ENCODE measurements at regions not wholly inside any gene's neighbourhood (a gene's known extent, or its start where the extent isn't known, plus 50 kb on each side); places are given as distances from the start of the nearest gene placed in this dataset.
"Not testable (repeated sequence)": the region's sequence is repeated elsewhere in the genome, so short reads cannot be mapped to it uniquely, and the experiment has no call there.

DNA sequence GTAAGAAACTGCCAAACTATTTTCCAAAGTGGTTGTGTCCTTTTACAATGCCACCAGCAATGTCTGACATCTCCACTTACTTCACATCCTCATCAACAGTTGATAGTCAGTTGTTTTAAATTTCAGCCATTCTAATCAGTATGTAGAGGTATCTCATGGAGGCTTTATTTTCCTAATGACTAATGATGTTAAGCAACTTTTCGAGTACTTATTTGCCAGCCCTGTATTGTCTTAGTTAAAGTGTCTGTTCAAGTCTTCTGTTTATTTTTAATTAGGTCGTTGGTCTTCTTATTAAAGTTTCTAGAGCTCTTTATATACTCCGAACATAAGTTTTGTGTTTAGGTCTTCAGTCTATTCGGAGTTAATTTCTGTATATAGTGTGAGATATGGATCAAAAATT lies 54.9 kb upstream of the NBPF12 start:
- not testable (repeated sequence) for DNase-seq

DNA sequence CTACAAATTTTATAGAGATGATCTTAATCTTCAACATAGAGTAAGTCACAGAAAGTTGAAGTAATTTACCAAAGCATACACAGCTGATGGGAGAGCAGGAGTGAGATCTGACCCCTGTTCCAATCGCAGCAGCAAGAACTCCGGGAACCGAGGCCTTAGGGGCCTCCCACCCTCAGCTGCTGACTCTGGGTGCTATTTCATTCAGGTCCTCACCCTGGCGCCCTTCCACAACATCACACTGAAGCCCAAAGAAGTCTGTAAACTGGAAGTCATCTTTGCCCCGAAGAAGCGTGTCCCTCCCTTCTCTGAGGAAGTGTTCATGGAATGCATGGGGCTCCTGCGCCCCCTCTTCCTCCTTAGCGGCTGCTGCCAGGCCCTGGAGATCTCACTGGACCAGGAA lies 57.0 kb upstream of the NBPF12 start:
- DNase-seq, result not testable (repeated sequence)

DNA sequence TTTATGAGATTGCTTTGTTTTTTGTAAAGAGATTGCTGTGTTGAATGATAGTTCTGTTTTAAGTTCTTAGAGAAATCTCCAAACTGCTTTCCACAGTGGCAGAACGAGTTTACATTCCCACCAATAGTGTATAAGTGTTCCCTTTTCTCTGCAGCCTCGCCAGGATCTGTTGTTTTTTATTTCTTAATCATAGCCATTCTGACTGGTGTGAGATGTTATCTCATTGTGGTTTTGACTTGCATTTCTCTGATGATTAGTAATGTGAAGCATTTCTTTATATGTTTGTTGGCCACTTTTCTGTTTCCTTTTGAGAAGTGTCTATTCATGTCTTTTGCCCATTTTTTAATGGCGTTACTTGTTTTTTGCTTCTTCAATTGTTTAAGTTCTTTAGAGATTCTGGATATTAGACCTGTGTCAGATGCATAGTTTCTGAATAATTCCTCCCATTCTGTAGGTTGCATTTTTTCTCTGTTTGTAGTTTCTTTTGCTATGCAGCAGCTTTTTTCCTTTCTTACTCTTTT lies 74.3 kb upstream of the NBPF12 start:
- DNase-seq, result not testable (repeated sequence)

DNA sequence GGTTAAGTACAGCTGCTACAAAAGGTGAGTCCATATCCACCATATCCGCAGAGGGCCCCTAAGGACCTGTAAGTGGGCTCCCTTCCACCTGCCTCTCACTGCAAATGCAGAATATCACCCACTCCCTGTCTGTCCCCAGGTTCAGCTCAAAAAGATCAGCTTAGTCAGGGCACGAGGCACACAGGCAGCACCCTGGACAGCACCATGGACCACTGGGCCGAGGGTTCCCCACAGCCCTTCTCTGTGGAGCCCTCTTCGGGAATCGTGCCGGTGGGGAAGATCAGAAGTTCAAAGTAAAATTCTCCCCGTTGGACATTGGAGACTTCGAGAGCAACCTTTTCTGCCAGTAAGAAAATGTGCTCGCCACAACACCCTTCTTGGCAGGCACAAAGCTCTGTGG lies 85.0 kb upstream of the NBPF12 start:
- not testable (repeated sequence) for DNase-seq

DNA sequence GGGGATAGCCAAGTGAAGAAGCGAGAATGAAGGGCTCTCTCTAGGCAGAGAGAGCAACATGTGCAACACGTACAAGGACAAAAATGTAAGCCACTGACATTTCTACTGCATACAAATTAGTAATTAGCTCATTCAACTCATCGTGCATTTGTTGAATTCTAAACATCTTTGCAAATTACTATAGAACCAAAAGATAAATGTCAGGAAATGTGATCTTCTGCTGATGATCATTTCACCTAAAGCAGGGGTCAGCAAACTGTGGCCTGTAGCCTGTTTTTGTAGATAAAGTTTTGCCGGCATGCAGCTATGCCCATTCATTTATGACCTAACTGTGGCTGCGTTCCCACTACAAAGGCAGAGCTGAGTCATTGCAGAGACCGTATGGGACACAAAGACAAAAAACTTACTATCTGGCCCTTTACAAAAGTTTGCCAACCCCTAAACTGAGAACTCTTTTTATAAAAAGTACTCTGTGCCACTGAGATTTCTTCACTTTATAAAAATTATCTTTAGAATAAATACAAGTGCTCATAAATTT lies 87.7 kb upstream of the NBPF12 start:
- not testable (repeated sequence) for DNase-seq

DNA sequence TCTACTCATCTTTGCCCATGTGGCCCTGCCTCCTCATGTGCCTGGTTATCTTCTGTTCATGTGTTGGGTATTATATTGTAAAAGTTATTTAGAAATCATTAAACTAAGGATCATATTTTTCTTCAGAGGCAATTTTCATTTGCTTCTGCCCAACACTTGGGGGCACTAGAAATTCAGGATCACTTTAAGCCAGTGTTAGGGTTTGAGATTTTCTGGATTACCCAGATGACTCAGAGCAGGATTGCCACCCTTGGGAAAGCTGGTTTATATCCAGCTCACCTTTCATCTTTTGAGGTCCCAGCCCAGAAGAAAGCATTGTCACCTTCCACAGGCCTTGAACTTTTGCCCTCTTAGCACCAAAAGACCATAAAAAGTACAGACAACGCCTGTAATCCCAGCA lies 99.4 kb upstream of the NBPF12 start:
- DNase-seq, result not testable (repeated sequence)

DNA sequence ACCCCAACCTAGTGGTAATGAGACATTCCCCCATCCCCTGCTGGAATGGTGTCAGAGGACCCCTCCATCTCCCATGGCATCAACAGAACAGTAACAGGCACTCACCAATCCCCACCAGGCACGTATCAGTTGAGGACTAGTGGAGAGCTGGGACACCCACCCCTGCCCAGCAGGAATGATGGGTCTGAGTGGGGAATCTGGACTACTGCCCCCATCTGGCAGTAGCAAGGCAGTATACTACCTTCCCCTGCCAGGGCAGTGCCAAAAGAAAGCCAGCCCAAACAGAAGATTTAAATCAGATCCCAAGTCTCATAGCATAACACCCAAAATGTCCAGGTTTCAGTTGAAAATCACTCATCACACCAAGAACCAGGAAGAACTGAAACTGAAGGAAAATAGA lies 111.2 kb upstream of the NBPF12 start:
- DNase-seq, result not testable (repeated sequence)

DNA sequence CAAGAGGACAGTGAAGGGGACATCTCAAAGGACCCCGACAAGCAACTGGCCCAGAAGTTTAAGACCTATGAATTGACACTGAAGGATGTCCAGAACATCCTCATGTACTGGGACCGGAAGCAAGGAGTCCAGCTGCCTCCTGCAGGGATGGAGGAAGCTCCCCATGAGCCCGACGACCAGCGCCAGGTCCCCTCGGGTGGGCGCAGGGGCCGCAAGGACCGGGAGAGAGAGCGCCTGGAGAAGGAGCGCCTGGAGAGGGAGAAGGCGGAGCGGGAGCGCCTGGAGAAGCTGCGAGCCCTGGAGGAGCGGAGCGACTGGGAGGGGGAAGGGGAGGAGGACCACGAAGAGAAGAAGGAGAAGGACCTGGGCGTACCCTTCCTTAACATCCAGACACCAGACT lies 143.9 kb upstream of the NBPF12 start:
- peak; percentile 18 for DNase-seq

DNA sequence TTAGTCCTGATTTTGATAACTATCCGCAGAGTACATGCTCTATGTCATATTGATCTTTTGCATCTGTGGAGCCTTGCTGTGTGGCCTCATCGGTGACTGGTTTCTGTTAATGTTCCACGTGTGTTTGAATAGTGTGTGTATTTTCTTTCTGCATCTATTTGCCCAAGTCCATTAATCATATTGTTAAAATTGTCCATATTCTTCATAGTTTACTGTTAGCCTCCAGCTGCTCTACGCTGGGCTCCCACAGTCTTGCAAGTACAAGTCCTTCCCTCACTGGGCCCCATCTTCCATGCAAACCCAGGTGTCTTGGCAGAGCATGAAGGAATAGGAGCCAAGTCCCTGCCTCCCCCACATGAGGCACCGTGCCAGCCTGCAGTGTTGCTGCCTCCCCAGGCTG lies 145.4 kb upstream of the NBPF12 start:
- not testable (repeated sequence) for DNase-seq

DNA sequence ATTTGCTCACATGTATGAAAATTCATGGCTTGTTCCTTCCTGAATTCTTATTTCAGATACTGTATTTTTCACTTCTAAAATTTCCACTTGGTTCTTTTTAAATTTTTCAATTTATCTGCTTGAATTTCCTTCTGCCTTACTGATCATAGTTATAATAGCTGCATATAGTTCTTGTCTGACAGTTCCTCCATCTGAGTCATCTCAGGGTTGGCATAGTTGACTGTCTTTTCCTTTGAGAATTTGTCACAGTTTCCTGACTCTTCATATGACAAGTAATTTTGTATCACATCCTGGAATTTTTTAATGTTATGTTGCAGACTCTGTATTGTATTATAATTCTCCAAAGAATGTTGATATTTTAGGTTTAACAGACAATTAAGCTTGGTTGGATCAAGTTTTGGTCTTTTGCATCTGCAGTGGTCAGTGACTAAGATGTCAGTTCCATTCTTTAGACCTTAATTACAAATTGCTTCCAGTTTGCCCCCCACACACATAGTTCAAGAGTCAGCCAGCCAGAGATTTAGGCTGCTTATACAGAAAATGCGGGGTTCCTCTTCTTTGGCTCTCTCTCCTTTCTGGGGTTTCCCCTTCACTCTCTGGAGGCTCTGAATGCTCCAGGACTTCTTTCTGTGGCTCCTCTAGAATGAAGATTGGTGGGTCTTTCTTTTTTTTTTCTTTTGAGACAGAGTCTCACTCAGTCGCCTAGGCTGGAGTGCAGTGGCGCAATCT lies 153.7 kb upstream of the NBPF12 start:
- not testable (repeated sequence) for DNase-seq

DNA sequence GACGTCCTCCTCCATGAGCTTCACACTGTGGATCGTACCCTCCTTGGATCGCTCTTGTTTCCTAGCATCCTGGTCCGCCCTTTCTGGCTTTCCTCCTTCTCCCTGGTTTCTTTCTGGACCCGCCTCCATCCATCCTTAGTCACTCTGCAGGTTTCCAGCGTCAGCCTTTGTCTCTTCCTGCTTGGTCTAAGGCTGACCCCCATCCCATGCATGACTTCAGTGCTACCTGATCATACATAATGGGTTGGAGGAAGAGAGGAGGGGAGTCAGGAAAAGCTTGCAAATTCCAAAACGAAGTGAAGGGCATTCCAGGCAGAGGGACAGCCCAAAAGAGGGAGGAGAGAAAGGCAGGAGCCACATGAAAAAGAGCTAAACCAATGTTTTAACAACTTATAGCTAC lies 156.9 kb upstream of the NBPF12 start:
- not testable (repeated sequence) for DNase-seq

DNA sequence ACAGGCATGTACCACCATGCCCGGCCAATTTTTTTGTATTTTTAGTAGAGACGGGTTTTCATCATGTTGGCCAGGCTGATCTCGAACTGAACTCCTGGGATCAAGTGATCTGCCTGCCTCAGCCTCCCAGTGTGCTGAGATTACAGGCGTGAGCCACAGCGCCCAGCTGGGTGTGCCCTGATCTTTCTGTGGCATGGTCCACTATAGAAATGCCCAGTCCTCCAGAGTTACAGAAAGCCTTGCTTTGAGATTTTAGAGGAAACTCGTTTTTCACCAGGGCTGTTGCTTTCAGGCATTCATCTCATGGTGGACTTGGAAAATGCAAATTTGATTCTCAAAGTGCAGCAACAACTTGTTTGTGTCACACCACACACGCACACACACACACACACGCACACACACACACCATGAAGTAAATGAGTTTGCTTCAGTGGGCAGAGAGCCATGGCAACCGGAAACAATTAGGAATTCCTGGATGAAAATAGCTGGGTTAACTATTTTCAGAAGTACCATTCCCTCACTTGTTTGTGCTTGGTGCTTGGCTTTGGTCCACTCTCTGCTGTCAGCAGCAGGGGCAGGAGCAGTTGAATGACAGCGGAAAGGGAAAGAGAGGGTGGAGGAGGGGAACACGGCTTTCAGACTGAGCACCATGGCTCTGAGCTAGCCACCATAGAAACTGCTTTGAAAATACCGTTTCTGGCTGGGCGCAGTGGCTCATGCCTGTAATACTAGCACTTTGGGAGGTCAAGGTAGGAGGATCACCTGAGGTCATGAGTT lies 160.1 kb upstream of the NBPF12 start:
- not testable (repeated sequence) for DNase-seq

DNA sequence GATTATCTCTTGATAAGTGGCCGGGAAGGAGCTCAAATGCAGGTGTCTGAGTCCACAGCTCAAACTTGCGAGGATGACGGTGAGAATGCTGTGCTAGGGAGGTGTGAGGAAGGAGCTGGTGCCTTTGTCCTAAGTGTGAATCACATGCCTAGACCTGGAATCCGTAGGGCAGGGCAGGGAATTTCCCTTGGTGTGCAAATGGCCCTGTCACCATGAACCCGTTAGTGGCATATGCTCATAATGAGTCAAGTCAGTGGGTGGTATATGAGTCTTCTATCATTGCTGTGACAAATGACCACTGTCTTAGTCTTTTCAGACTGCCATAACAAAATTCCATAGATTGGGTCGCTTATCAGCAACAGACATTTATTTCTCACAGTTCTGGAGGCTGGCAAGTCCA lies 163.1 kb upstream of the NBPF12 start:
- DNase-seq, result not testable (repeated sequence)

DNA sequence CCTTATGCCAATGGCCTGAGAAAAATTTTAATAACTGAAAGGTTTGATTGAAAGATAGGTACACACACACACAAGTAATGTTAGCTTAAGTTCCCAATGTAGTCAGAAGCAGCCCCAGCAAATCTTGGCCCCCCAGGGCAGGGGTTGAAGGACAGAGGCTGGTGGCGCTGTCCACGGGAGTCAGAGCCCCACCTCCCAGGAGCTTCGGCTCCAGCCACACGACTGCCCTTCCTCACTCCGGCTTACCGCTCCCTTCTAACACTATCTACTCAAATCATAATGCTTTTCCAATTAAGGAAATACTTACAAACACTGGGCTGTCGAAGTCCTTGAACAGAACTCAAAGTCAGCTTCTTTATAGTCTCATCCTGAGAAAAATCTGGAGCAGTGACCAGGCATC lies 163.9 kb upstream of the NBPF12 start:
- DNase-seq, result not testable (repeated sequence)

DNA sequence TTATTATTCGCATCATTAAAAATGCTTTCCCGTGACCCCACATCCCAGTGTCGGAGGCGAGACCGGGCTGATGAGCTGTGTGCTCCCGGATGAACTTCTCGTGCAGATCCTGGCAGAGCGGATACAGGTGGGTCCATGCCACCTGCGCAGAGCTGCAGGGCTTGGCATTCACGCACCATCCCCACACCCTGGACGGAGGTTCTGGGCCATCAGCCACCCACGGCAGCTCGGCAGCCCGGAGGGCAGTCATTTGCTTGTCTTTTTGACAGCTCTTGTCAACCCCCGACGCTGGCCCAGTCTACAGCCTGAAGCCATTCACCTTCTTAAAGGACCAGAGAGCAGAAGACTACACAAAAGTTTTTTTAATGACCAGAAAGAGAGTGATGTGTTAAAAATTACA lies 166.7 kb upstream of the NBPF12 start:
- not testable (repeated sequence) for DNase-seq

DNA sequence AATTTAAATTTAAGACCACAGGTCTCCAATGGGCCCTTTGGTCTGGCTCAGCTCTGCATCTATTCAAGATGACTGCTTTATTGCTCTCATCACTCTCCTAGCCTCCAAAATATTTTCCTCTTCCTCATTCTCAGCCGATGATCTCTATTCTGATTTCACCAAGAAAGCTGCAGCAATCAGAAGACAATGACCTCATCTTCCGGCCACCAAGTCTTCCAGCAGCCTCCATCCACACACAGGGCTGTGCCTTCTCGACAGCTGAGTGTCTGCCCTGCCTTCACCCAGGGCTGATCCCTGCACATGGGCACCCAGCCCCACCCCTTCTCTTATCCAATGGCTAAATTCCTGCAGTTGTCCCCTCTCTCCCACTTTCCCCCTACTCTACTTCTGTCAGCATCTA lies 167.1 kb upstream of the NBPF12 start:
- not testable (repeated sequence) for DNase-seq

DNA sequence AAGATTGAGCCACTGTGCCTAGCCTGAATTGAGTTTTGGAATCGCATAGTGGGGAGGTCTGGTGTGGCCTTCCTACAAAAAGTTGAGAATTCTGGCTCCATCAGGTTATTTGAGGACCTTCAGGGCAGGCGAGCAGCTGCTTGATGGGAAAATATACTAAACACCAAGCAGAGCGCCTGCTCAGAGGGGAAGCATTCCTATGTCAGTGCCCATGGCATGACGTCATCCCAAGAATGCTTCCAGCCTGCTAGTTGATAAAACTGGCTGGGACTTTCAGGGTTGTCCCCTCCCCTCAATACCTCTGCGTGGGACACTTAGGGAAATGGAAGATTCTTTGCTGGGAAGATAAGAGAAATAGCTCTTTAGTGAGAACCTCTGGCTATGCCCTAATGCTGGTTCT lies 174.9 kb upstream of the NBPF12 start:
- not testable (repeated sequence) for DNase-seq

DNA sequence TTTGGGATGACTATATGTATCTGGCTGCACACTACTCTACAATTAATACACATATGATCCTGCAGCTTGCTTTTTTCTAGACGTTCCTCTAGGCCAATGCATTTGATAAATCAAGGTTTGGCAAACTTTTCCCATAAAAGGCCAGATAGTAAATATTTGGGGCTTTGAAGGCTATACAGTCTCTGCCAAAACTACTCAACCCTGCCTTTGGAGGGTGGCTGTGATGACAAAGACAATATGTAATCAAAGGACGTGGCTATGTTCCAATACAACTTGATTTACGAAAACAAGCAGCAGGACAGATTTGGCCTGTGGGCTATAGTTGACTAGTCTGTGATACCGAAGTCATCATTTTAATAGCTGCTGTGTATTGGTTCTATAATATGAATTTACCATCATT lies 181.3 kb upstream of the NBPF12 start:
- not testable (repeated sequence) for DNase-seq

DNA sequence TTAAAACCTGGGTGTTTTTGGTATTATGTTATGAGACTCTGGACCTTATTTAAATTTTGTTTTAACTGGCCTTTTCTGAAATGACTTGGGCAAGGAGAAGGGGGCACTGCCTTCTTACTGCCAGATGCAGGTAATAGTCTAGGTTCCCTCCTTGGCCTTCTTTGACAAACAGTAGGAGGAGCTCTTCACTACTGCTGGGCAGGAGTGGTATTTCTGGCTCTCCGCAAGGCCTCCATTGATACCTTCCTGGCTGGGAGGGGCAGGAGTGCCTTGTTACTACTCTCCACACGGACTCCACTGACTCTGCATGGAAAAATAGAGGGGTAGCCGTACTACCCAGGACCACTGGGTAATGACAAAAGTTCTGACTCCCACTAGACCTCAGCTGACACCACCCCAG lies 189.4 kb upstream of the NBPF12 start:
- DNase-seq, result not testable (repeated sequence)

DNA sequence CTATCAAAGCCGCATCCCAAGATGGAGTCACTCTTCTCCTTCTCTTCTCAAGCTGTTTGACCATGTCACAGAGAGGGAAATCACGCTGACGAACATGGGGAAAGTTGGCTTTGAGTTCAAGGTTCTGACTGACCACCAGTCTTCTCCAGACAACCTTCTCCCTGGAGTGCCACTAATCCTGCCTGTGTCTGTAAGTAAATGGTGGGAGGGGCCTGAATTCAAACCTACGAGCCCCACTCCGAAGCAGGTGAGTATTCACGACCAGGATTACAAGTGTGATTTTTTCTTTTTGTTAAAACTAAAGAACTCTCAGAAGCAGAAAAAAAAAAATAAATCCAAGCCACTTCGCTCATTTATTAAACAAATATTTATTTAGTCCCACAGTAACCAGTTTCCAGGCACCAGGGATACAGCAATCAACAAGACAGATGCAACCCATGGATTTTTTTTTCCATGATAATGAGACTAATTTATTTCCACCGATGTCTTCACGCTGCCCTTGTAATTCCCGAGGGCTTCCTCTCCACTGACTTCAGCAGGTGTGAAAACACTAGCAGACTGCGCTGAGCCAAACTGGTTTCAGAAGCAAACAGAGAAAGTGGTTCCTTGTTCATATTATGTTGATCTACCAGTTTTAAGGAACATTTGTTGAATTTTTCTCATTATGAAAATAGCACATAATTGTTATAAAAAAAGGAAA lies 206.0 kb upstream of the NBPF12 start:
- not testable (repeated sequence) for DNase-seq

DNA sequence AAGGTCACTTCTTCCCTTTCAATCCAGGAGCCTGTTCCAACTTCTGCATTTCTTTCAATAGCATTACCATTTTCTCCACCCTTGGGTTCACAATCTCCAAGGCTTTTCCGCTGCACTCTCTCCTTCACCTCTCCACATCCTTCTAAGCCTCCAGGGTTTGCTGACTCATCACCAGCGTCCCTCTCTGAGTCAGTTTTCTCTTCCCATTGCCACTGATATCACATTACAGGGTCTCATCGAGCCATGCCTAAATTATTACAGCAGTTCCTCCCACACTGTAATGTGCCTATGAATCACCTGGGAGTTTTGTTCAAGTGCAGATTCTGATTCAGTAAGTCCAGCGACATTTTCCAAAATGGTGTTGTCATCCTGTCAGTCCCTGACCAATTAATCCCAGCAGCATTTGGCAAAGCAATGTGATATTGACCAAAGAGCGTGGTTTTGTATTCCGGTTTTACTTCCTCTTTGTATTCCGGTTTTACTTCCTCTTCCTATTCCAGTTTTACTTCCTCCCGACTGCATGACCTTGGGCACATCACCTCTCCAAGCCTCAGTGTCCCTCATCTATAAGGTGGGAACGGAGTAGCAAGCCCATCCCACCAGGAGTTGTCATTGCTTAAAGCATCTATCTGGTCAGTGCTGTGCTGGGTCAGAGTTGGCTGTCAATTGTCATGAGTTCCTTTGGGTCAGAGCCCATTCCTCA lies 208.3 kb upstream of the NBPF12 start:
- not testable (repeated sequence) for DNase-seq

DNA sequence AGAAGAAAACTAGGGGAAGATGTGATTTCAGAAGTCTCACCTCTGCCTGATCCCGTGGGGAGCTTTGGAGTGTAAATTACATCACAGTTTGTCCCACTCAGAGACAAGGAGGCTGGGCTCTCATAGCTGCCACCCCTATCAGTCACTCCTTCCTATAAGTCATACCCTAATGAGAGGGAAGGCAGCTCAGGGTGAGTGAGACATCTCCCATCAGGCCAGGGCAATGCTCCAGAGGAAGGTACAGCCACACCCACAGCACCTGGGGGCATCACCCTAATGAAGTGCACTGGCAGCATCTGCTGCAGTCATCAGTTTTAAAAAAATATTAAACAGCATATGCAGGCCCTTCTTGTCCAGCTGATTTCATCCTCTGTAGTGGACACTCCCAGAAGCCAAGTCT lies 223.1 kb upstream of the NBPF12 start:
- DNase-seq, result not testable (repeated sequence)
